Tibial artery (tissue), 4 donors: ENCODE measurements at regions not wholly inside any gene's neighbourhood (a gene's known extent, or its start where the extent isn't known, plus 50 kb on each side); places are given as distances from the start of the nearest gene placed in this dataset.

Source experiments
- DNase-seq, 2 donors: peaks; one replicate each; pipeline ENCODE4 v3.0.0-alpha.2; 2019
- H3K27ac ChIP-seq, 2 donors: fragments of 200-600 bp; sonication (generic) in 1 of 2; 1 replicate in 1 of 2; 2 replicates in 1 of 2; pipeline ENCODE4 v1.5.1; 2018 to 2019; ENCODE audit warnings: mild to moderate bottlenecking in 1 of 2
- H3K27me3 ChIP-seq, 2 donors: fragments of 200-600 bp; sonication (generic) in 1 of 2; one replicate each; pipeline versions ENCODE4 v1.5.1 to v1.6.0; 2016 to 2019
- H3K36me3 ChIP-seq, 3 donors: fragments of 200-600 bp; sonication (generic) in 2 of 3; one replicate each; pipeline ENCODE4 v1.5.1; 2016 to 2019; ENCODE audit warnings: mild to moderate bottlenecking in 2 of 3
- H3K4me1 ChIP-seq, 4 donors: fragments of 200-600 bp; sonication (generic) in 2 of 4; 1 replicate in 3 of 4; 2 replicates in 1 of 4; pipeline ENCODE4 v1.5.1; 2016 to 2019
- H3K4me3 ChIP-seq, 2 donors: fragments of 200-600 bp; sonication (generic) in 1 of 2; 1 replicate in 1 of 2; 2 replicates in 1 of 2; pipeline ENCODE4 v1.5.1; 2018 to 2019; ENCODE audit warnings: mild to moderate bottlenecking in 2 of 2
- H3K9me3 ChIP-seq, 3 donors: fragments of 200-600 bp; sonication (generic) in 1 of 3; one replicate each; pipeline ENCODE4 v1.5.1; 2016 to 2019
- intact Hi-C: fragments of 100-400 bp; cut with DNase I; formaldehyde crosslinking; loops from one replicate; pipeline ENCODE4 v1.15.0; 2023; ENCODE audit warnings: low total_unique reads
- TF ChIP-seq, protein P1 (sequence below), 2 experiments: fragments of 200-600 bp in 1 of 2; fragments of 450-650 bp in 1 of 2; IDR thresholded peaks; one replicate each; pipeline ENCODE4 v1.5.1; 2017 to 2019; ENCODE audit warnings: antibody characterized with exemption in 2 of 2, mild to moderate bottlenecking in 1 of 2, moderate library complexity in 1 of 2

DNA sequence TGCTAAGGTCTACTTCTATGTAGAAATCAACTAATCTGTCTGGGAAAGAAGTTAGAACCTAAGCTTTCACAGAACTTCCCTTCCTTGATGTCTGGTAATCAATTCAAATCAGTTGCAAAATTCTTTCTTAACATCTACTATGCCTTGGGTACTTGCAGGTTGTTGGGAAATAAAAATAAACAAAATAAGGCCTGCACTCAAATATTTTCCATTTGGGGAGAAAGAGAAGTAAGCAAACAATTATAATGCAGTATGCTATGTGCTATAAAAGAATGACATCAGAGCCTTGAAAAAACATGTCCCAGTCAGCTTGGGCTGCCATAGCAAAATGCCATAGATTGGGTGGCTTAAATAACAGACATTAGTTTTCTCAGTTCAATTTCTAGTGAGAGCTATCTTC is 425.9 kb upstream of the DCN start:
- no peak for DNase-seq
- intact Hi-C loops = loop anchor here (10.0 kb wide), 1 partner anchor 536 kb away; the partner anchor contains the start of gene BTG1
- H3K27me3 ChIP-seq = no peaks in the 10 kb centered on the region
- H3K4me1 ChIP-seq = peaks cover 0 to 4% (median under 1%) of the 10 kb centered on the region in 4 donors
- H3K9me3 ChIP-seq = no peaks in the 10 kb centered on the region
- no peak overlapping the region for H3K4me3 ChIP-seq
- H3K36me3 ChIP-seq = no peaks in the 10 kb centered on the region
- TF ChIP-seq, protein P1, sequence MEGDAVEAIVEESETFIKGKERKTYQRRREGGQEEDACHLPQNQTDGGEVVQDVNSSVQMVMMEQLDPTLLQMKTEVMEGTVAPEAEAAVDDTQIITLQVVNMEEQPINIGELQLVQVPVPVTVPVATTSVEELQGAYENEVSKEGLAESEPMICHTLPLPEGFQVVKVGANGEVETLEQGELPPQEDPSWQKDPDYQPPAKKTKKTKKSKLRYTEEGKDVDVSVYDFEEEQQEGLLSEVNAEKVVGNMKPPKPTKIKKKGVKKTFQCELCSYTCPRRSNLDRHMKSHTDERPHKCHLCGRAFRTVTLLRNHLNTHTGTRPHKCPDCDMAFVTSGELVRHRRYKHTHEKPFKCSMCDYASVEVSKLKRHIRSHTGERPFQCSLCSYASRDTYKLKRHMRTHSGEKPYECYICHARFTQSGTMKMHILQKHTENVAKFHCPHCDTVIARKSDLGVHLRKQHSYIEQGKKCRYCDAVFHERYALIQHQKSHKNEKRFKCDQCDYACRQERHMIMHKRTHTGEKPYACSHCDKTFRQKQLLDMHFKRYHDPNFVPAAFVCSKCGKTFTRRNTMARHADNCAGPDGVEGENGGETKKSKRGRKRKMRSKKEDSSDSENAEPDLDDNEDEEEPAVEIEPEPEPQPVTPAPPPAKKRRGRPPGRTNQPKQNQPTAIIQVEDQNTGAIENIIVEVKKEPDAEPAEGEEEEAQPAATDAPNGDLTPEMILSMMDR (IDR thresholded peaks at IDR 0.05) = no peak
- no peak overlapping the region for H3K27ac ChIP-seq

DNA sequence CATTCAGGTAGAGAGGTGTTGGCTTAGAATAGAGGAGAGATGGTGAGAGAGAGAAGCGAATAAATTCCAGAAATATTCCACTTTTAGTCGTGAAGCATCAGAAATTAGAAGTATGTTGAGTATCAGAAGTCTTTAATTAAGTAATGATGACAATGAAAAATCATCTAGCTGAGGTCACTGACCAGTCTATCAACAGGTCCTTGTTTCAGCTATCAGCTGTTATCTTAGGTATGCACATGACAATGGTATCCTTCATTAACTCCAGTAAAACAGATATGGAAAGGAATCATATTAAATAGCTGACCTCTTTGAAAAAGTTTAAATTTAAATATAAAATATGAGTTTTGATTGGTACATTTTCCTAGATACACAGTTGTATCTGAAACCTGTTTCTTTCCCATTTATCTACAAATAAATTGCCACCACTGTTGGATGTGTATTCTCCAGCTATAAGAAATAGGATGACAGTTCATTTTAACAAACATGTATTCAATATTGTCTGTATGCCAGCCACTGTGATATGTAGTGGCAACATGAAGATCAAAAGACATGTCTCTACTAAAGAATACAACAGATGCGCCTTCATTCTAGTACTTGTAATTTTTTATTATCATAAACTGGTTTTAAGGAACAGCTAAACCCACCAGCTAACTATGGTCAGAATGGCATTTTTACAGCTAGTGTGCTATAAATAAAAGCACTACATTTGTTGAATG is 424.2 kb upstream of the DCN start:
- intact Hi-C loops = loop anchor here (10.0 kb wide), 1 partner anchor 538 kb away; the partner anchor contains the start of gene BTG1
- no peak overlapping the region for H3K27ac ChIP-seq
- no peaks in the 10 kb centered on the region for H3K36me3 ChIP-seq
- peaks cover 0 to 17% (median 2%) of the 10 kb centered on the region in 4 donors for H3K4me1 ChIP-seq
- H3K27me3 ChIP-seq = no peaks in the 10 kb centered on the region
- DNase-seq = no peak
- TF ChIP-seq, protein P1 (IDR thresholded peaks at IDR 0.05) = no peak
- H3K4me3 ChIP-seq = no peak overlapping the region
- no peaks in the 10 kb centered on the region for H3K9me3 ChIP-seq

GRCh38 chr12:91604897-91605296 is 422.3 kb upstream of the DCN start:
- H3K36me3 ChIP-seq = no peaks in the 10 kb centered on the region
- H3K27ac ChIP-seq = no peak overlapping the region
- intact Hi-C loops = loop anchor here (10.0 kb wide), 1 partner anchor 540 kb away; the partner anchor contains the start of gene BTG1
- peaks cover 0 to 17% (median 2%) of the 10 kb centered on the region in 4 donors for H3K4me1 ChIP-seq
- no peak for DNase-seq
- TF ChIP-seq, protein P1 (IDR thresholded peaks at IDR 0.05) = no peak
- no peaks in the 10 kb centered on the region for H3K9me3 ChIP-seq
- H3K27me3 ChIP-seq = no peaks in the 10 kb centered on the region
- no peak overlapping the region for H3K4me3 ChIP-seq

DNA sequence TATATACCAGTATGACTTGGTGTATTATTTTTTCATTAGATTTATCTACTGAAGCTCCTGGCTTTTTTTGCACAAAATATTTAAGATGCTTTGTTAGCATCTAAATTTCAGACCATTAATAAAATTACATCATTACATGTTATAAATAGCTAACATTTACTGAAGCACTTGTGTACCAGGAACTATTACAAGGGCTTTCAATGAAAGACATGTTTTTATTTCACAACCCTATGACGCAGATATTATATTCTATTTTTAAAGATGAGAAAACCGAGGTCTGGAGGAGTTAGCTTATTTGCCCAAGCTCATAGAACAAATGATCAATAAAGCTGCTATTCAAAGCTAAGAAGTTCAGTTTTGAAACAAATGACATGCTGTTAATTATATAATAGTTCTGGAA is 420.4 kb upstream of the DCN start:
- peak overlapping the region; percentile 11 to 47 for H3K27ac ChIP-seq
- peaks cover 0 to 17% (median 2%) of the 10 kb centered on the region in 4 donors for H3K4me1 ChIP-seq
- H3K36me3 ChIP-seq = no peaks in the 10 kb centered on the region
- H3K27me3 ChIP-seq = no peaks in the 10 kb centered on the region
- DNase-seq = no peak
- intact Hi-C loops = loop anchor here (10.0 kb wide), 1 partner anchor 542 kb away; the partner anchor contains the start of gene BTG1
- no peaks in the 10 kb centered on the region for H3K9me3 ChIP-seq
- TF ChIP-seq, protein P1 (IDR thresholded peaks at IDR 0.05) = no peak
- no peak overlapping the region for H3K4me3 ChIP-seq

DNA sequence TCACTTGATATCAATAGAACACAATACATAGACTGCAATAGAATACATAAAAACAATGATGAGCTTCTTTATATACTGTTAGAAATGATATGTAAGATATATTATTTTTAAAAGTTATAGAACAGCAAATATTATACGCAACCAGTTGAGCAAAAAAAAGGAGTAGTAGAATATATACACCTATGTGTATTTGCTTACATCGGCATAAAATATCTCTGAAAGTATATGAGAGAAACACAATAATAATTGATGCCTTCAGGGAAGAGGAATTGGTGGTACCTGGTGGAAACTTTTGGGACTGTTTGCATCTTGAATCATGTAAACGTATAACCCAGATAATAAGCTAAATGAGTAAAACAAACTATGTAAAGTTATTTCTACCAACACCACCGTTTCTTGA is 418.4 kb upstream of the DCN start:
- no peak overlapping the region for H3K27ac ChIP-seq
- TF ChIP-seq, protein P1 (IDR thresholded peaks at IDR 0.05) = no peak
- no peak overlapping the region for H3K4me3 ChIP-seq
- H3K4me1 ChIP-seq = peaks cover 0 to 17% (median 2%) of the 10 kb centered on the region in 4 donors
- no peak for DNase-seq
- intact Hi-C loops = loop anchor here (10.0 kb wide), 1 partner anchor 544 kb away; the partner anchor contains the start of gene BTG1
- no peaks in the 10 kb centered on the region for H3K27me3 ChIP-seq
- H3K9me3 ChIP-seq = no peaks in the 10 kb centered on the region
- no peaks in the 10 kb centered on the region for H3K36me3 ChIP-seq
